ENCODE measurements at regions not wholly inside any gene's neighbourhood (a gene's known extent, or its start where the extent isn't known, plus 50 kb on each side); places are given as distances from the start of the nearest gene placed in this dataset.

- DNase-seq (ENCODE audit: low spot score), result no peak
Measured at GRCh38 chr7:31284106-31284505, 56.4 kb downstream of the NEUROD6 start.

DNA sequence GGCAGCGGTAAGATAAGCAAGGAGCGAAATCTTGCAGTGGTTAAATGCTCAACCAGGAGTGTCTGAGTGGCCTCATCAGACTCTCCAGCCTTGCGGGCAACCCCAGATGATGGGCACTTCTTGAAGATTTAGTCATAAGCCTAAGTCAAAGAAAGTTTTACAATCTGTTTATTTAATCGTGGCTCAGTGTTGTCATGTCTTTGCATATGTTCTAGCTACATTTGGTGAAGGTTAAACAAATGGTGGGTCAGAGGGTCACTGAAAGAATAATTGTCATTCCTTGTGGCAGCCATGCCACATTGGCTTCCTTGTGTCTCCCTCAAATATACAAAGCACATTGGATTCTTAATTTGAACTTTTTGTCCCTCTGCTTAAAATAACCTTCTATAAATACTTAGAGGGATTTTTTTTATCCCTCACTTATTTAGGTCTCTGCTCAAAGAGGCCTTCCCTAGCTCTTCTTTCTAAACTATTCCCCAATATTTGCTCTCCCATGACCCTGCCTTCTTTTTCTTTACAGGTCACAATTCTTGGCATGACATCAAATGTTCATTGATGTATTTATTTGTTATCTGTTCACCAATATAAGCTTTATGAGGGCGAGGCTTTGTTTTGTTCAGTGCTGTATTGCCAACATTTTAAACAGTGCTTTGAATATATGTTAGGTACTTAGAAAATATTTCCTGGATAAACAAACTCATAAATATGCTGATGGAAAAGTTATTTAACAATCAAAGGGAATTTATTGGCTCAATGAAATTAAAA is 68.7 kb downstream of the NEUROD6 start:
- DNase-seq (ENCODE audit: low spot score), result no peak

GRCh38 chr7:31267486-31267885 is 73.0 kb downstream of the NEUROD6 start:
- no peak for DNase-seq (ENCODE audit: low spot score)

DNA sequence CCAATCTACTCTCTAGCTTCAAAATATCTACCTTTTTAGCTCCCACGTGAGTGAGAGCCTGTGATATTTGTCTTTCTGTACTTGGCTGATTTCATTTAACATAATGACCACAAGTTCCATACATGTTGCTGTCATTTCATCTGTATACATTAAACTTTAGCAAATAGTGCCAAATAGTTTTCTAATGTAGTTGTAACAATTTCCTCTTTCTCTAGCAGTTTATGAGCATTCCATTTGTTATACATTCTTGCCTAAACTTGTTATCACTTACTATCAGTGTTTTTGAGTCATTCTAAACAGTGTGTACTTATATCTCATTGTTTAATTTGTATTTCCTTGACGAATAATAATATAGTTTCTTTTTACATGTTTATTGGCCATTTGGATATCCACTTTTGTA is 77.2 kb downstream of the NEUROD6 start:
- DNase-seq (ENCODE audit: low spot score), result no peak

- no peak for DNase-seq (ENCODE audit: low spot score)
Measured at GRCh38 chr7:31261341-31261740, 79.2 kb downstream of the NEUROD6 start.

- no peak for DNase-seq (ENCODE audit: low spot score)
Measured at GRCh38 chr7:31260851-31261250, 79.7 kb downstream of the NEUROD6 start.

DNA sequence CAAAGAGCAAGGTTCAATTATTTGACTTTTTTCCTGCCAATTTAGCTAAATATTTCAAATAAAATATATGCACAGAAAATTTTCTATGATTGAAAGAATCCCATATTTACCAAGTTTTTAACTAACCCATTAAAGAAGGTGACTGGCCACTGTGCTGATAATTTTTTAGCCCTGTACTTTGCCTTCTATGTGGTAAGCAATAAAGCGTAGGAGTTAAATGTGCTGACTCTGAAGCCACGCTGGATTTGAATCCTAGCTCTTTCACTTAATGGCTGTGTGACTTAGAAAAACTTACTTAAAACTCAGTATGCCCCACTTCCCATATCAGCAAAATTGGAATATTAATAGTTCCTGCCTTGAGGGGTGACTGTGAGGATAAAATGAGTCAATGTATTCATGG is 82.1 kb downstream of the NEUROD6 start:
- DNase-seq (ENCODE audit: low spot score), result no peak

- DNase-seq (ENCODE audit: low spot score), result no peak
Measured at GRCh38 chr7:31256506-31256905, 84.0 kb downstream of the NEUROD6 start.

- no peak for DNase-seq (ENCODE audit: low spot score)
Measured at GRCh38 chr7:31254926-31255325, 85.6 kb downstream of the NEUROD6 start.

DNA sequence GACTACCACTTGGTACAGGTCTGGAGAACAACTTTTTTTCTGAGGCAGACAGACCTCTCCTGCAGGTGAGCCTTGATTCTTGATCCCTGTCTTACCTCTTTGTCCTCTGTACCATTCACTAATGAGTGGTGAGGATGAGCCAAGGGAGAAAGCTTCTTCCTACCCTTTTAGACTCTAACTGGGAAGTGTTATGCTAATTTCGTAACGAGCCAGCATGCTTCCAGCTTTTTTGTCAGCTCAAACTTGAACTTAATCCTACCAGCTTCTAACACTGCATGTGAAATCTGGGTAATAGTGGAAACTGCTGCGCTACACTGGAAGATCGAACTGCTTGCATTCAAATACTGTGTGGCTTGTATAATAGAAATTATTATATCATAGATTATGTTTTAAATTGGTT is 87.0 kb downstream of the NEUROD6 start:
- DNase-seq (ENCODE audit: low spot score), result no peak

DNA sequence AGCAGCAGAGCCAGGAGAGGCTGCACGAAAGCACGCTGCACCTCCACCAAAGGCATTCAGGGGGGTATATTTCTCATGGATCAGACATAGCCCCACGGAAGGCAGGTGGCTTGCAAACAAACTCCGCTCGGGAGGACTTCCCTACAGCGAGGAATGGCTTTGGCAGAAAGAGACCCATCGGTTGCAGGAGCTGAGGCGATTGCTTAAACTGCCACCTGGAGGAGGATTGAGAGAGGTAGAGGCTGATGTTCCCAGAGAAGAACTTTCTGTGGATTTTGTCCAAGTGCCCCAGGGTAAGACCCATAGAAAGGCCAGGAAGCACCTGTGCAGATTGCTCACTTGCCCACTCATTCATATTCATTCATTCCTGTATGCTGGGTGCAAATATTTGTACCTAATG is 89.1 kb downstream of the NEUROD6 start:
- no peak for DNase-seq (ENCODE audit: low spot score)

- no peak for DNase-seq (ENCODE audit: low spot score)
Measured at GRCh38 chr7:31249671-31250070, 90.9 kb downstream of the NEUROD6 start.

DNA sequence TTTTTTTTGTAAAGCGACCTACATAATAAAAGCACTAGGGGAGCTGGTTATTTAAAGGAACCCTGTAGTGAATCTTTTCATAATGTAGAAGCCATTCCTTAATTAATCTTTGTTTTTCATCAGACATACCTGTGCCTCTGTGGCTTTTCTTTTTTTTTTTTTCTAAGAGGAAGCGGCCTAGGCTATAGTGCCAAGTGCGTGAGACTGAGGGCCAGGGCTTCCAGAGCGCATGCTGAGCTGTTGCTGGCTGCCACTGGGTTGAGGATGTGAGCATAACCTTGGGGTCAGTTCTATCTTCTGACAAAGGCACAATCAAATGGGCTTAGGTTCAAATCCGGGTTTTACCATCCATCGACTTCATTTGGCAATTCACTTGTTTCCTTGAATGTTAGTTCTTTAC is 103.7 kb downstream of the NEUROD6 start:
- no peak for DNase-seq (ENCODE audit: low spot score)

DNA sequence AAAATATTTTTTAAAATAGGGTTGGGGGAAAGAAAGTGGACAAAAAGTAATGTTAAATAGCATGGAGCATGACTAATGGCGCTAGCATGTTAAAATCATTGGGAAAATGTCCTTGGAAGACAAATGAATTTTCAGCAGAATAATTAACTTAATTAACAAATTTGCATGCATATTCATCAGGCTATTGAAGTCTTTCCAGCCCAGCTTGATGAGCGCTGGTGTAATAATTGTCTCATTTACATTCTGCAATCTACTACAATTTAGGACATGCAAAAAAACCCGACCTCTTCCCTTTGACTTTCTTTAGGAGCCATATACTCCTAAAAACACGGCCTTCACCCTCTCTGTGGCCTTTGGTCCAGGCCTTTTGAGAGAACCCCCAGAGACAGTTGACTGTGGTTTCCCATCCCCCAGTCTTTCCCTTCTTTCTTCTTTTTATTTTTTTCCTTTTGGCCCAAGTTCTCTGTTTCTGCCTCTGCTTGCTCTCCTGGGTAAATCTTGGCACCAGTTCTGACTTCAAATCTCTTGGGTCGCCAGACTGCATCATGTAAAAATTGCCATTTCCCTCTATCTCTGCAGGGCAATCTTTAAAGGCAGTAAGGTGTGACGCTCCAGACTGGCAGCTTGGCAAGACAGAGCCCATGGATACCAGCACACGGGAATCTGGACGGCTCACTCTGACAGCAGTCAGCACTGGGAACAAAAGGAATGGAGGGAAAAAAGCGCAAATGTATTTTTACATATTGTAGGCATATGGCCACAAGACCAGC is 105.5 kb downstream of the NEUROD6 start:
- no peak for DNase-seq (ENCODE audit: low spot score)

DNA sequence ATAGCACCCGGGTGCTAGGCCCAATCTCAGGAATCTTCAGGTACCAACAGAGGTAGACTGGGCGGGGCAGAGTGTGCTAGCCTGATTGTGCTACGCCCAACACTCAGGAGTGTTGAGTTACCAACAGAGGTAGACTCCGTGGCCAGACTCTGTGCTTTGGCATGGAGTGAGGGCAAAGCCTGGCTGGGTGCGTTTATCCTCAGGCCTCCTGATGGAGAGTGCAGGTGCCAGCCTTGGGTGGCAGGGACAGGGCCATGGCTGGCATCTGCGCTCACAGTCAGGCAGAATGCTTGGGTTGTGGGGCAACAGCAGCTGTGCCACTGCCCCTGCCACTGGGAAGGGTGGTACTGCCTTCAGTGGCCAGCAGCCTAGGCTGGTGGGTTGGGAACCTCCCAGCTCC is 111.6 kb downstream of the NEUROD6 start:
- DNase-seq (ENCODE audit: low spot score), result no peak

- DNase-seq (ENCODE audit: low spot score), result no peak
Measured at GRCh38 chr7:31214751-31215150, 125.8 kb downstream of the NEUROD6 start.

- no peak for DNase-seq (ENCODE audit: low spot score)
Measured at GRCh38 chr7:31211281-31211680, 129.2 kb downstream of the NEUROD6 start.

GRCh38 chr7:31204071-31204470 is 136.5 kb downstream of the NEUROD6 start:
- no peak for DNase-seq (ENCODE audit: low spot score)

- DNase-seq (ENCODE audit: low spot score), result no peak
Measured at GRCh38 chr7:31203551-31203950, 137.0 kb downstream of the NEUROD6 start.

DNA sequence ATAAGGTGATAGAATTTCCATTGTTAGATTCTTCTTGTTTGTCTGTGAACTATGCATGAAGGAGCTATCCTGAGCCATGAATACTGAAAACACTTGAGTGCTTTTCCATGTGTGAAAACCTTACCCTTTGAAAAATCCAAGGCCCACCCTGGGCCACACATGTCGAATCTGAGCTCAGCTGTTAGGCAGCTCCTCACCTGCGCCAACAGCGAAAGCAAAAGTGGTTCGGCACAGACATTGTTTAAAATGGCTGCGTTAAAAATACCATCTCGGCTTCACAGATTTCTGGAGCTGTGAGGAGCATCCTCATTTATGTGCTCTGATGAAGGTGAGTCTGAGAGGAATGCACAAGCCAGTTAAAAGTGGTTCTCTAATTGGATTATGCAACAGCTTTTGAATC is 137.7 kb downstream of the NEUROD6 start:
- no peak for DNase-seq (ENCODE audit: low spot score)

DNA sequence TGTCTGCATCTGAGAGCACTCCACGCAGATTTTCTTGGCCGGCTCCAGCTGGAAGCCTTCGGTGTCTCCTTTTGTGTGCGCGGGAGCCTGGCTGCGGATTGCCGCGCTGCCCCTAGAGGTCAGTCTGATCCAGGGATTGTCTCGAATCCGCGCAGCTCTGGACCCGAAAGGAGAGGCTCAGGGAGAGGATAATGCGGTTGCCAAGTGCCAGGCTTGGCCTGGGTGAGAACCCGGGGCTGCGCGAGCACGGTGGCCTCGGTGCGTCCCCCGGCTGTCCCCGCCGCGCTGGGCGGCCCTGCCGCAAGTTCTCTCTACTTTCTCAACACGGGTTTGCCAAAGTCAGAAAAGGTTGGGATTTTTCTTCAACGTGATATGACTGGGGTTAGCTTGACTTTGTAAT is 140.9 kb downstream of the ADCYAP1R1 start:
- DNase-seq (ENCODE audit: low spot score), result peak; percentile 52

DNA sequence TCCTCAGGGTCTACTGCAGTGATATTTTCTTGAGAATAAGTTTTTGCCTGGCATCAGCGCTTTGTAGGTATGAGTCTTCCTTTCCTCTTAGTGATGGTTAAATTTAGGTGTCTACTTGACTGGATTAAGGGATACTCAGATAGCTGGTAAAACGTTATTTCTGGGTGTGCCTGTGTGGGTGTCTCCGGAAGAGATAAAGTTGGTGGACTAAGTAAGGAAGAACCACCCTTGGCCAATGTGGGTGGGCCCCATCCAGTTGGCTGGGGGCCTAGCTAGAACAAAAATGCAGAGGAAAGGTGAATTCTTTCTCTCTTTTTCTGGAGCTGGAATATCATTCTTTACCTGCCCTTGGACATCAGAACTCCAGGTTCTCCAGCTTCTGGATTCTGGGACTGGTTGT is 138.8 kb downstream of the ADCYAP1R1 start:
- DNase-seq (ENCODE audit: low spot score), result no peak

GRCh38 chr7:31186202-31186601 is 134.1 kb downstream of the ADCYAP1R1 start:
- DNase-seq (ENCODE audit: low spot score), result no peak
